Endothelial cell (in vitro differentiated cells): ENCODE measurements at regions not wholly inside any gene's neighbourhood (a gene's known extent, or its start where the extent isn't known, plus 50 kb on each side); places are given as distances from the start of the nearest gene placed in this dataset.

ENCODE experiments used
- DNase-seq: peaks from one replicate; pipeline ENCODE4 v3.0.0; 2021; ENCODE audit warnings: low spot score
- H3K27ac Mint-ChIP-seq: one replicate; pipeline ENCODE4 v1.8.0; 2021; ENCODE audit warnings: mixed read lengths, inconsistent platforms; ENCODE audit not compliant: unreplicated experiment
- H3K27me3 Mint-ChIP-seq: one replicate; pipeline ENCODE4 v1.8.0; 2021; ENCODE audit warnings: mild to moderate bottlenecking, moderate library complexity, mixed read lengths, inconsistent platforms; ENCODE audit not compliant: unreplicated experiment
- H3K36me3 Mint-ChIP-seq: one replicate; pipeline ENCODE4 v1.8.0; 2021; ENCODE audit warnings: mild to moderate bottlenecking, low read depth, mixed read lengths, inconsistent platforms; ENCODE audit not compliant: unreplicated experiment
- H3K4me1 Mint-ChIP-seq: one replicate; pipeline ENCODE4 v1.8.0; 2021; ENCODE audit warnings: mild to moderate bottlenecking, mixed read lengths, inconsistent platforms; ENCODE audit not compliant: unreplicated experiment
- H3K4me3 Mint-ChIP-seq: one replicate; pipeline ENCODE4 v1.8.0; 2021; ENCODE audit warnings: mild to moderate bottlenecking, mixed read lengths, inconsistent platforms; ENCODE audit not compliant: unreplicated experiment
- H3K9me3 Mint-ChIP-seq: one replicate; pipeline ENCODE4 v1.8.0; 2021; ENCODE audit warnings: mixed read lengths, inconsistent platforms; ENCODE audit not compliant: unreplicated experiment
- CTCF ChIP-seq: fragments of 200-600 bp; sonication (generic); IDR thresholded peaks from one replicate; pipeline ENCODE4 v1.5.0; 2021; ENCODE audit warnings: antibody characterized with exemption; ENCODE audit not compliant: unreplicated experiment

GRCh38 chr12:105804591-105805265 is 334.0 kb downstream of the NUAK1 start:
- H3K4me1 Mint-ChIP-seq: no peaks in the 10 kb centered on the region
- DNase-seq: no peak
- H3K36me3 Mint-ChIP-seq: no peaks in the 10 kb centered on the region
- no peak for TF ChIP-seq CTCF
- no peak overlapping the region for H3K27ac Mint-ChIP-seq
- H3K4me3 Mint-ChIP-seq: no peak overlapping the region
- H3K9me3 Mint-ChIP-seq: no peaks in the 10 kb centered on the region
- no peaks in the 10 kb centered on the region for H3K27me3 Mint-ChIP-seq

- no peak for DNase-seq
- H3K9me3 Mint-ChIP-seq: no peaks in the 10 kb centered on the region
- H3K4me3 Mint-ChIP-seq: no peak overlapping the region
- H3K4me1 Mint-ChIP-seq: no peaks in the 10 kb centered on the region
- H3K27ac Mint-ChIP-seq: no peak overlapping the region
- H3K27me3 Mint-ChIP-seq: no peaks in the 10 kb centered on the region
- no peaks in the 10 kb centered on the region for H3K36me3 Mint-ChIP-seq
- TF ChIP-seq CTCF: no peak
Measured at GRCh38 chr12:105805730-105806399, 332.9 kb downstream of the NUAK1 start.

GRCh38 chr12:105806400-105806770 is 332.4 kb downstream of the NUAK1 start:
- H3K4me3 Mint-ChIP-seq: no peak overlapping the region

GRCh38 chr12:105812366-105812765 is 326.4 kb downstream of the NUAK1 start:
- DNase-seq: no peak
- Mint-ChIP-seq H3K36me3 (no peaks in the 10 kb centered on the region), H3K4me1 (no peaks in the 10 kb centered on the region), H3K9me3 (no peaks in the 10 kb centered on the region), H3K27me3 (no peaks in the 10 kb centered on the region), H3K27ac (no peak overlapping the region), H3K4me3 (no peak overlapping the region)
- no peak for TF ChIP-seq CTCF

More at GRCh38 chr12:105806400-105806770, 332.4 kb downstream of the NUAK1 start:
- DNase-seq: no peak
- no peaks in the 10 kb centered on the region for H3K27me3 Mint-ChIP-seq
- no peaks in the 10 kb centered on the region for H3K36me3 Mint-ChIP-seq
- TF ChIP-seq CTCF: no peak
- H3K9me3 Mint-ChIP-seq: no peaks in the 10 kb centered on the region
- H3K27ac Mint-ChIP-seq: no peak overlapping the region
- H3K4me1 Mint-ChIP-seq: no peaks in the 10 kb centered on the region

GRCh38 chr12:105813201-105813600 is 325.6 kb downstream of the NUAK1 start:
- Mint-ChIP-seq H3K4me3 (no peak overlapping the region), H3K9me3 (no peaks in the 10 kb centered on the region), H3K4me1 (no peaks in the 10 kb centered on the region), H3K27ac (no peak overlapping the region), H3K27me3 (no peaks in the 10 kb centered on the region), H3K36me3 (no peaks in the 10 kb centered on the region)
- DNase-seq: no peak
- no peak for TF ChIP-seq CTCF
